ENCODE measurements at regions not wholly inside any gene's neighbourhood (a gene's known extent, or its start where the extent isn't known, plus 50 kb on each side); places are given as distances from the start of the nearest gene placed in this dataset.

DNA sequence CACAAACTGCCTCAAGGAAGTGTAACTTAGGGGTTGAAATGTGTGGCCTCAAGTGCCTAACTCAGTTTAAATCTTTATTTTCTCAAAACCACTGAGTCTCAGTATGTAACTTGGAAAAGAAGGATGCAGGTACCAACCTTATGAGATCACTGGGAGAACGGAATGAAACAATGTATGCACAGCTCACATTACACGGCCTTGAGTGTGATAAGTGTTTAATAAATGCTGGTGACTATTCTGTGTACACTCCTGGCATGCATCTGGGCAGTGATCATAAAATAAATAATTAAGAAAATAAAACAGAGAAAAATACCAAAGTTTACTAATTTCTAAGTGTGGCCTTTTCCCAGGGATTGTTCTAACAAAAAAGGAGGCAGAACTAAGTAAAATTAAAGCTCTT is 974.5 kb upstream of the FLRT2 start:
- no peaks in the 10 kb centered on the region for H3K4me1 ChIP-seq (ENCODE audit: insufficient read depth, low read length)
- H3K9ac ChIP-seq (ENCODE audit: low read depth, low read length), result no peak overlapping the region
- H3K4me2 ChIP-seq (ENCODE audit: insufficient read depth, low read length), result no peak overlapping the region
- no peak for TF ChIP-seq EZH2 (IDR thresholded peaks at IDR 0.05; ENCODE audit: borderline replicate concordance, low read depth, low read length, severe bottlenecking)
- TF ChIP-seq, protein P1, sequence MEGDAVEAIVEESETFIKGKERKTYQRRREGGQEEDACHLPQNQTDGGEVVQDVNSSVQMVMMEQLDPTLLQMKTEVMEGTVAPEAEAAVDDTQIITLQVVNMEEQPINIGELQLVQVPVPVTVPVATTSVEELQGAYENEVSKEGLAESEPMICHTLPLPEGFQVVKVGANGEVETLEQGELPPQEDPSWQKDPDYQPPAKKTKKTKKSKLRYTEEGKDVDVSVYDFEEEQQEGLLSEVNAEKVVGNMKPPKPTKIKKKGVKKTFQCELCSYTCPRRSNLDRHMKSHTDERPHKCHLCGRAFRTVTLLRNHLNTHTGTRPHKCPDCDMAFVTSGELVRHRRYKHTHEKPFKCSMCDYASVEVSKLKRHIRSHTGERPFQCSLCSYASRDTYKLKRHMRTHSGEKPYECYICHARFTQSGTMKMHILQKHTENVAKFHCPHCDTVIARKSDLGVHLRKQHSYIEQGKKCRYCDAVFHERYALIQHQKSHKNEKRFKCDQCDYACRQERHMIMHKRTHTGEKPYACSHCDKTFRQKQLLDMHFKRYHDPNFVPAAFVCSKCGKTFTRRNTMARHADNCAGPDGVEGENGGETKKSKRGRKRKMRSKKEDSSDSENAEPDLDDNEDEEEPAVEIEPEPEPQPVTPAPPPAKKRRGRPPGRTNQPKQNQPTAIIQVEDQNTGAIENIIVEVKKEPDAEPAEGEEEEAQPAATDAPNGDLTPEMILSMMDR (IDR thresholded peaks at IDR 0.05; ENCODE audit: borderline replicate concordance, extremely low read depth, low read length, poor library complexity, severe bottlenecking), result no peak
- no peaks in the 10 kb centered on the region for H3K36me3 ChIP-seq (ENCODE audit: insufficient read depth, low read length)
- DNase-seq, result no peak
- no peaks in the 10 kb centered on the region for H3K27me3 ChIP-seq (ENCODE audit: insufficient read depth, low read length, poor library complexity)
- peaks cover 10% of the 10 kb centered on the region for H3K9me3 ChIP-seq (ENCODE audit: insufficient read depth, low read length, severe bottlenecking)
- H3K27ac ChIP-seq (ENCODE audit: low read length), result no peak overlapping the region
- H4K20me1 ChIP-seq (ENCODE audit: insufficient read depth, low read length), result no peaks in the 10 kb centered on the region
- no peaks in the 10 kb centered on the region for H3K79me2 ChIP-seq (ENCODE audit: insufficient read depth, low read length)
- no peak overlapping the region for H3K4me3 ChIP-seq (ENCODE audit: low read depth in 1 of 2, low read length in 2 of 2)
- no peak overlapping the region for H2AFZ ChIP-seq (ENCODE audit: low read depth, low read length)
- ATAC-seq (ENCODE audit: insufficient read depth, low read depth), result no peak

DNA sequence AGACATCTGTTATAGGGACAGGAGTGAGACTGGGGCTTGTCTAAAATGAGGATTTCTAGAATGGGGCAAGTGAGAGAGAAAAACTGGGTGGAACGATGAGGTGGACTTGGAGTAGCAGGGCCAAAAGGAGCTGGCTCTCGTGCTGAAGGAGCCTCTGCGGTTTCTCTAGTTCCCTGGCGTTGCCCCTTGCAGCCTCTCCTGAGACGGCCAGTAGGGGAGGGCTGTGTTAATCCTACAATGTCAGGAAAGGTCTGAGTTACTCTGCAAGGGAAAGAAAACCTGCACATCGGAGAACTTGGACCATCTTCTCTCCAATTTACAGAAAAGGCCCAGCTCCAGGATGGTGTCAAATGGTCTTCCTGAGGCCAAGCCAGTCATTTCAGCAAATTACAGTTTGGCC is 963.8 kb upstream of the FLRT2 start:
- H3K36me3 ChIP-seq (ENCODE audit: insufficient read depth, low read length), result no peaks in the 10 kb centered on the region
- H3K79me2 ChIP-seq (ENCODE audit: insufficient read depth, low read length), result no peaks in the 10 kb centered on the region
- H3K4me2 ChIP-seq (ENCODE audit: insufficient read depth, low read length), result no peak overlapping the region
- no peak overlapping the region for H3K4me3 ChIP-seq (ENCODE audit: low read depth in 1 of 2, low read length in 2 of 2)
- H4K20me1 ChIP-seq (ENCODE audit: insufficient read depth, low read length), result no peaks in the 10 kb centered on the region
- no peak for DNase-seq
- no peaks in the 10 kb centered on the region for H3K4me1 ChIP-seq (ENCODE audit: insufficient read depth, low read length)
- no peak for ATAC-seq (ENCODE audit: insufficient read depth, low read depth)
- no peak overlapping the region for H3K27ac ChIP-seq (ENCODE audit: low read length)
- no peak overlapping the region for H2AFZ ChIP-seq (ENCODE audit: low read depth, low read length)
- H3K9me3 ChIP-seq (ENCODE audit: insufficient read depth, low read length, severe bottlenecking), result no peaks in the 10 kb centered on the region
- no peak overlapping the region for H3K9ac ChIP-seq (ENCODE audit: low read depth, low read length)
- TF ChIP-seq, protein P1 (IDR thresholded peaks at IDR 0.05; ENCODE audit: borderline replicate concordance, extremely low read depth, low read length, poor library complexity, severe bottlenecking), result no peak
- no peak for TF ChIP-seq EZH2 (IDR thresholded peaks at IDR 0.05; ENCODE audit: borderline replicate concordance, low read depth, low read length, severe bottlenecking)
- no peaks in the 10 kb centered on the region for H3K27me3 ChIP-seq (ENCODE audit: insufficient read depth, low read length, poor library complexity)

DNA sequence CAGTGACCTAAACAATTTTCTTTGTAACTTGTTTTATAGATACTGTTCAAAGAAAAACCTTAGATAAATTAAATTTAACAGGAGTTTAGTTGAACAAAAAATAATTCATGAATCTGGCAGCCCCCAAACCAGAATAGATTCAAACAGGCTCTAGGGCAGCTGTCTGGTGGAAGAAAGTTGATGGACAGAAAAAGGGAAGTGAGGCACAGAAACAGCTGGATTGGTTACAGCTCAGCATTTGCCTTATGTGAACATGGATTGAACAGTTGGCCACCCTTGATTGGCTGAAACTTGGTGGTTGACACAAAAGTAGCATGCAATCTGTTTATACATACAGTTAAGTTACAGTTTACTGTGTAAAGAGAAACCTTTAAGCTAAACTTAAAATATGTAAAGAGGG is 954.3 kb upstream of the FLRT2 start:
- Histone ChIP-seq H3K9ac (ENCODE audit: low read depth, low read length) (no peak overlapping the region), H3K36me3 (ENCODE audit: insufficient read depth, low read length) (no peaks in the 10 kb centered on the region), H2AFZ (ENCODE audit: low read depth, low read length) (no peak overlapping the region), H3K9me3 (ENCODE audit: insufficient read depth, low read length, severe bottlenecking) (no peaks in the 10 kb centered on the region), H4K20me1 (ENCODE audit: insufficient read depth, low read length) (no peaks in the 10 kb centered on the region), H3K4me2 (ENCODE audit: insufficient read depth, low read length) (no peak overlapping the region), H3K79me2 (ENCODE audit: insufficient read depth, low read length) (no peaks in the 10 kb centered on the region), H3K27ac (ENCODE audit: low read length) (no peak overlapping the region), H3K27me3 (ENCODE audit: insufficient read depth, low read length, poor library complexity) (no peaks in the 10 kb centered on the region), H3K4me3 (ENCODE audit: low read depth in 1 of 2, low read length in 2 of 2) (no peak overlapping the region), H3K4me1 (ENCODE audit: insufficient read depth, low read length) (no peaks in the 10 kb centered on the region)
- TF ChIP-seq, protein P1 (IDR thresholded peaks at IDR 0.05; ENCODE audit: borderline replicate concordance, extremely low read depth, low read length, poor library complexity, severe bottlenecking), result no peak
- no peak for TF ChIP-seq EZH2 (IDR thresholded peaks at IDR 0.05; ENCODE audit: borderline replicate concordance, low read depth, low read length, severe bottlenecking)
- DNase-seq, result no peak
- no peak for ATAC-seq (ENCODE audit: insufficient read depth, low read depth)

DNA sequence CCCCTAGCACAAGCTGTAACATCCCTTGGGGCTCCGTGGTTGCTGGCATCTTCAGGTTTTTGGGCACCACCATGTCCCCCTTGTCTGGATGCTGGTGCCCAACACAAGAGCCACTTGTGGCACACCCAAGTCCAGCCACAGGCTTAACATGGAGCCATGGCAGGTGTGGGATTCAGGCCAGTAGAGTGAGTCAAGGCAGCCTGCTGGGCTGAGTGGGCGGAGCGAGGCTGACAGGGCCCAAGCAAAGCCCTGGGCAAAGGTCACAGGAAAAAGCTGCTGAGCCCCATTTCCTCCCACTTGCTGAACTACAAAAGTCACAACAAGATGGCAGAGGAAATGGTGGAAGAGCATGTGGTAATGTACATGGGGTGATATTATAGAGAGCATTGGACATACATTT is 950.7 kb upstream of the FLRT2 start:
- no peak overlapping the region for H3K4me2 ChIP-seq (ENCODE audit: insufficient read depth, low read length)
- H3K4me3 ChIP-seq (ENCODE audit: low read depth in 1 of 2, low read length in 2 of 2), result no peak overlapping the region
- H3K79me2 ChIP-seq (ENCODE audit: insufficient read depth, low read length), result no peaks in the 10 kb centered on the region
- no peaks in the 10 kb centered on the region for H3K9me3 ChIP-seq (ENCODE audit: insufficient read depth, low read length, severe bottlenecking)
- no peak overlapping the region for H2AFZ ChIP-seq (ENCODE audit: low read depth, low read length)
- no peaks in the 10 kb centered on the region for H3K36me3 ChIP-seq (ENCODE audit: insufficient read depth, low read length)
- H4K20me1 ChIP-seq (ENCODE audit: insufficient read depth, low read length), result no peaks in the 10 kb centered on the region
- no peaks in the 10 kb centered on the region for H3K4me1 ChIP-seq (ENCODE audit: insufficient read depth, low read length)
- H3K9ac ChIP-seq (ENCODE audit: low read depth, low read length), result no peak overlapping the region
- ATAC-seq (ENCODE audit: insufficient read depth, low read depth) (no peak), DNase-seq (no peak)
- no peaks in the 10 kb centered on the region for H3K27me3 ChIP-seq (ENCODE audit: insufficient read depth, low read length, poor library complexity)
- TF ChIP-seq, protein P1 (IDR thresholded peaks at IDR 0.05; ENCODE audit: borderline replicate concordance, extremely low read depth, low read length, poor library complexity, severe bottlenecking), result no peak
- TF ChIP-seq EZH2 (IDR thresholded peaks at IDR 0.05; ENCODE audit: borderline replicate concordance, low read depth, low read length, severe bottlenecking), result no peak
- H3K27ac ChIP-seq (ENCODE audit: low read length), result no peak overlapping the region

Measured in DND-41 (cell line).